IMR-90 (cell line): ENCODE measurements at regions not wholly inside any gene's neighbourhood (a gene's known extent, or its start where the extent isn't known, plus 50 kb on each side); places are given as distances from the start of the nearest gene placed in this dataset.

ENCODE experiments used
- ATAC-seq: fragments of 200-7000 bp; cut with Tn5 transposase; 2 replicates; pipeline ENCODE4 v1.9.1; 2020; ENCODE audit warnings: low read depth, mild to moderate bottlenecking, moderate library complexity
- BruUV-seq: library from RNA; stranded (reverse); fragments of 400-500 nt; replicated peaks from 2 replicates; lab custom pipeline; 2021; lab: Mats Ljungman, UMichigan
- CTCF ChIA-PET: fragments of 300-600 bp; formaldehyde crosslinking; extraction: SDS; loops from one replicate; lab custom pipeline; 2021; ENCODE audit warnings: antibody characterized with exemption; lab: Yijun Ruan, JAX
- POLR2A ChIA-PET: fragments of 300-600 bp; sonication (Branson Sonifier 250); formaldehyde crosslinking; loops from one replicate; lab custom pipeline; 2022; ENCODE audit warnings: antibody characterized with exemption; ENCODE audit not compliant: unreplicated experiment; lab: Charles Lee
- DNase-seq: peaks from one replicate; pipeline ENCODE4 v3.0.0; 2013
- H2AFZ ChIP-seq: replicated peaks from 2 replicates; pipeline ENCODE3; 2013; ENCODE audit warnings: low read length, mild to moderate bottlenecking; ENCODE audit not compliant: poor library complexity
- H2AK5ac ChIP-seq: 2 replicates; pipeline ENCODE4 v1.6.1; 2013; ENCODE audit warnings: low read depth, low read length, inconsistent platforms
- H2AK9ac ChIP-seq: replicated peaks from 2 replicates; pipeline ENCODE3; 2013; ENCODE audit warnings: mild to moderate bottlenecking, low read depth, low read length, moderate library complexity; ENCODE audit not compliant: poor library complexity
- H2BK120ac ChIP-seq: 2 replicates; pipeline ENCODE4 v1.6.1; 2013; ENCODE audit warnings: low read depth, low read length, inconsistent platforms
- H2BK15ac ChIP-seq: 3 replicates; pipeline ENCODE4 v1.6.1; 2013; ENCODE audit warnings: low read depth, low read length, inconsistent platforms
- H2BK20ac ChIP-seq: 2 replicates; pipeline ENCODE4 v1.6.1; 2013; ENCODE audit warnings: low read depth, mild to moderate bottlenecking, inconsistent platforms, low read length, moderate library complexity
- H2BK5ac ChIP-seq: 2 replicates; pipeline ENCODE4 v1.6.1; 2013; ENCODE audit warnings: mild to moderate bottlenecking, low read depth, low read length, inconsistent platforms; ENCODE audit not compliant: poor library complexity, severe bottlenecking
- H3K14ac ChIP-seq: replicated peaks from 2 replicates; pipeline ENCODE4 v1.6.1; 2013; ENCODE audit warnings: low read depth, low read length, inconsistent platforms
- H3K18ac ChIP-seq: 2 replicates; pipeline ENCODE4 v1.6.1; 2013; ENCODE audit warnings: low read depth, low read length, control low read depth
- H3K23ac ChIP-seq: 2 replicates; pipeline ENCODE4 v1.6.1; 2013; ENCODE audit warnings: low read depth, low read length, inconsistent platforms
- H3K27ac ChIP-seq: 2 replicates; pipeline ENCODE4 v1.5.1; 2013; ENCODE audit warnings: mild to moderate bottlenecking, control low read depth, low read length; ENCODE audit not compliant: insufficient read depth
- H3K27me3 ChIP-seq: 2 replicates; pipeline ENCODE4 v1.6.1; 2013; ENCODE audit warnings: low read length; ENCODE audit not compliant: control insufficient read depth, insufficient read depth
- H3K36me3 ChIP-seq: 2 replicates; pipeline ENCODE4 v1.6.1; 2013; ENCODE audit warnings: low read length, mixed read lengths; ENCODE audit not compliant: control insufficient read depth, insufficient read depth
- H3K4ac ChIP-seq: 2 replicates; pipeline ENCODE4 v1.6.1; 2013; ENCODE audit warnings: low read depth, low read length, inconsistent platforms
- H3K4me1 ChIP-seq: 2 replicates; pipeline ENCODE4 v1.6.1; 2013; ENCODE audit warnings: low read length, mixed read lengths; ENCODE audit not compliant: control insufficient read depth, insufficient read depth
- H3K4me2 ChIP-seq: 2 replicates; pipeline ENCODE4 v1.6.1; 2013; ENCODE audit warnings: low read depth, mild to moderate bottlenecking, control low read depth, low read length, moderate library complexity
- H3K4me3 ChIP-seq: 2 replicates; pipeline ENCODE4 v1.5.1; 2013; ENCODE audit warnings: low read depth, mild to moderate bottlenecking, control low read depth, low read length, moderate library complexity; ENCODE audit not compliant: insufficient read depth
- H3K56ac ChIP-seq: 2 replicates; pipeline ENCODE4 v1.6.1; 2013; ENCODE audit warnings: low read length, inconsistent platforms; ENCODE audit not compliant: insufficient read depth; ENCODE audit errors: extremely low read depth
- H3K79me1 ChIP-seq, 2 experiments: 2 replicates each; pipeline ENCODE4 v1.6.1; 2013; ENCODE audit warnings: low read length in 2 of 2, inconsistent platforms in 1 of 2, low read depth in 1 of 2
- H3K9ac ChIP-seq: 2 replicates; pipeline ENCODE4 v1.6.1; 2013; ENCODE audit warnings: low read depth, low read length, control low read depth
- H3K9me1 ChIP-seq: 2 replicates; pipeline ENCODE4 v1.6.1; 2013; ENCODE audit warnings: low read length, inconsistent platforms; ENCODE audit not compliant: insufficient read depth
- H3K9me3 ChIP-seq: 2 replicates; pipeline ENCODE4 v1.6.1; 2013; ENCODE audit warnings: low read length; ENCODE audit not compliant: control insufficient read depth, insufficient read depth
- H4K20me1 ChIP-seq: 2 replicates; pipeline ENCODE4 v1.6.1; 2013; ENCODE audit warnings: low read length, inconsistent platforms; ENCODE audit not compliant: insufficient read depth
- H4K5ac ChIP-seq: 2 replicates; pipeline ENCODE4 v1.6.1; 2013; ENCODE audit warnings: mild to moderate bottlenecking, low read depth, low read length, control low read depth
- H4K8ac ChIP-seq, 2 experiments: 2 replicates each; pipeline ENCODE4 v1.6.1; 2013; ENCODE audit warnings: low read depth in 2 of 2, low read length in 2 of 2, control low read depth in 1 of 2, inconsistent platforms in 1 of 2
- H4K91ac ChIP-seq: 2 replicates; pipeline ENCODE4 v1.6.1; 2013; ENCODE audit warnings: low read depth, low read length, inconsistent platforms; ENCODE audit not compliant: insufficient read depth
- NFE2L2 ChIP-seq: fragments of 150-350 bp; IDR thresholded peaks from 2 replicates; pipeline ENCODE4 v1.6.1; 2016; ENCODE audit warnings: low read depth, mild to moderate bottlenecking, low read length
- RFX5 ChIP-seq: IDR thresholded peaks from 2 replicates; pipeline ENCODE4 v1.8.0; 2012; ENCODE audit warnings: low read depth, mild to moderate bottlenecking, low read length, moderate library complexity
- SMC3 ChIP-seq: fragments of 150-350 bp; IDR thresholded peaks from 2 replicates; pipeline ENCODE4 v1.6.1; 2016; ENCODE audit warnings: low read depth, mild to moderate bottlenecking, antibody characterized with exemption, low read length, moderate library complexity
- WGBS, 2 experiments: methylation state at CpG; one replicate each; pipeline versions ENCODE4 v1.1.5 to v1.1.7; 2013; ENCODE audit warnings: missing lambda C conversion rate in 2 of 2; ENCODE audit not compliant: insufficient read length in 1 of 2; ENCODE audit errors: extremely low coverage in 2 of 2; 5-methylcytosine and 5-hydroxymethylcytosine counted together
- dilution Hi-C: fragments of 300-500 bp; cut with HindIII; formaldehyde crosslinking; loops from one replicate; pipeline ENCODE4 v1.14.3; 2018; ENCODE audit warnings: low sequenced_read_pairs; ENCODE audit not compliant: unreplicated experiment
- in situ Hi-C: fragments of 300-500 bp; cut with MboI; formaldehyde crosslinking; loops from 3 replicates; pipeline ENCODE4 v1.14.3; 2019; ENCODE audit warnings: low sequenced_read_pairs, inconsistent platforms, mixed read lengths
- intact Hi-C: fragments of 100-400 bp; cut with micrococcal nuclease; formaldehyde crosslinking; loops from 2 replicates; pipeline ENCODE4 v1.10.0; 2022

DNA sequence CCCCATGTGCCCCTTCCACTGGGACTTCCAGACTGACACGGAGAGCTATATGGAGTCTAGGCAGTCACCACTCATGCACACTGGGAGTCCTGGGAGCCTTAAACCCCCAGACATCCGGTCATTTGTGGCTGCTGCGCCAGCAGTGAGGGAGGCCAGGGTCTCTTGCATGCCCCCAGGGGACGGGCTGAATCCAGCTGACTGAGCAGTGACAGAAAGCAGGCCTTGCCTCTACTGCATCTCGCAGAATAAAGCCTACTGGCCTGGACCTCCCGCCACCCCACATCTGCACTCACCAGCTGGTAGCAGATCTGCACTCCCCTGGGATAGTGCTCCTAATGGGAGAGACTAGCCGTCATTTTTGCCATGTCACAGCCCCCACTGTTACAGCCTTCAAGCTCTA is 1234.2 kb downstream of the FAM133A start:
- H3K36me3 ChIP-seq: no peaks in the 10 kb centered on the region
- dilution Hi-C loops (no loop called here), in situ Hi-C loops (no loop called here), intact Hi-C loops (no loop called here)
- ChIA-PET POLR2A (no interaction called here), CTCF (no interaction called here)
- no peaks in the 10 kb centered on the region for H3K9me1 ChIP-seq
- no peak overlapping the region for H3K14ac ChIP-seq
- no peak overlapping the region for H2AK9ac ChIP-seq
- H4K5ac ChIP-seq: no peak overlapping the region
- no peak overlapping the region for H3K18ac ChIP-seq
- H4K20me1 ChIP-seq: no peaks in the 10 kb centered on the region
- H2AFZ ChIP-seq: no peak overlapping the region
- H4K8ac ChIP-seq: no peak overlapping the region
- H3K27ac ChIP-seq: no peak overlapping the region
- H2BK15ac ChIP-seq: no peak overlapping the region
- no peak overlapping the region for H3K9ac ChIP-seq
- BruUV-seq: no TSS peak
- no peak for ATAC-seq
- no peak overlapping the region for H3K4ac ChIP-seq
- H3K27me3 ChIP-seq: no peaks in the 10 kb centered on the region
- TF ChIP-seq SMC3 (no peak), RFX5 (no peak), NFE2L2 (no peak)
- H2BK20ac ChIP-seq: no peak overlapping the region
- no peak for DNase-seq
- no peak overlapping the region for H4K91ac ChIP-seq
- H3K56ac ChIP-seq: no peak overlapping the region
- WGBS, 2 experiments: 17% methylated on average over 2 of the region's 7 CpGs; no CpG with 5 or more reads in 1 of the 2 experiments
- H3K9me3 ChIP-seq: no peaks in the 10 kb centered on the region
- H3K4me2 ChIP-seq: no peak overlapping the region
- H2BK120ac ChIP-seq: no peak overlapping the region
- H3K4me1 ChIP-seq: no peaks in the 10 kb centered on the region
- no peak overlapping the region for H3K23ac ChIP-seq
- no peaks in the 10 kb centered on the region for H3K79me1 ChIP-seq
- H2BK5ac ChIP-seq: no peak overlapping the region
- no peak overlapping the region for H3K4me3 ChIP-seq
- no peak overlapping the region for H2AK5ac ChIP-seq
